GM12874 (cell line): ENCODE measurements at regions not wholly inside any gene's neighbourhood (a gene's known extent, or its start where the extent isn't known, plus 50 kb on each side); places are given as distances from the start of the nearest gene placed in this dataset.

ENCODE experiments used
- CTCF ChIP-seq: IDR thresholded peaks from 2 replicates; pipeline ENCODE4 v1.5.1; 2011; ENCODE audit warnings: low read depth, mild to moderate bottlenecking, control low read depth, low read length, moderate library complexity; ENCODE audit not compliant: insufficient read depth

GRCh38 chr20:57947421-57948179, 237.8 kb upstream of the PMEPA1 start:
- no peak for TF ChIP-seq CTCF

DNA sequence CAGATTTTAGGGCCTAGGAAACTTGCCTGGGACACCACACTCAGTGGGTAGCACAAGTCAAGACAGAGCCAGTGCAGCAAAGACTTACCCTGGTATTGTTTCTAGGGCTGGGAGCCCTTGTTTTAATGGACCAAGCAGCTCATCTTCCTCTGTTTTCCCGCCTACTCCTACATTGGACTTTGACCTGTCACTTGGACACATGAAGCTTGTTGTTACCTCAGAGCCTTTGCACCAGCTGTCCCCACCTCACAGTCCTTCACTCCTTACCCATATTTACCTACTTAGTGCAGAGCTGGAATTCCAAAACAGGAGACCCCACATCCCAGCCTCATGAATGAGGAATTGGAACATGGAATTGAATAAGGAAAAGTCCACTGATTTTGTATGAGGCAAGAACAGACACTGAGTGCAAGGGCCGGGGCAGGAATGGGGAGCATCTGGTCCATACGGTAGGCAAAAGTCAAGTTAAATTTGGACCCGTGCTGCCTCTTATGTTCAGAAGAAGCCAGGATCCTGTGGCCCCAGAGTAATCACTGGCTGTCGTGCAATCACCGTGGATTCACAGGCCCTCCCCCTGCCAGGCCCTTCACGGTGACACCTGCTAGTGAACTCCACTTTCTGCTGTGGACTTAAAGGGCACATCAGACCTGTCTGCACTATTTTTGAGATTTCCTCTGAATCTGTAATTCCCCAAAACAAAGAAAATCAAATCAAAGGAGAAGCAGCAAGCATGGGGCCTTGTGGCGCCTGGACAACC, 236.9 kb upstream of the PMEPA1 start:
- TF ChIP-seq CTCF, result no peak

GRCh38 chr20:57944988-57945387, 235.2 kb upstream of the PMEPA1 start:
- TF ChIP-seq CTCF, result no peak

GRCh38 chr20:57943950-57944349, 234.1 kb upstream of the PMEPA1 start:
- no peak for TF ChIP-seq CTCF

GRCh38 chr20:57943291-57943690, 233.5 kb upstream of the PMEPA1 start:
- no peak for TF ChIP-seq CTCF

GRCh38 chr20:57941604-57942381, 232.0 kb upstream of the PMEPA1 start:
- no peak for TF ChIP-seq CTCF
